KMS-11 (cell line): ENCODE measurements at regions not wholly inside any gene's neighbourhood (a gene's known extent, or its start where the extent isn't known, plus 50 kb on each side); places are given as distances from the start of the nearest gene placed in this dataset.

Experiments
- H2AFZ ChIP-seq: fragments of 200-600 bp; sonication (generic); 2 replicates; pipeline ENCODE4 v1.6.1; 2016; ENCODE audit warnings: antibody characterized with exemption, mixed run types, low read depth
- H3K27ac ChIP-seq: fragments of 200-600 bp; sonication (generic); 2 replicates; pipeline ENCODE4 v1.6.1; 2016; ENCODE audit warnings: mild to moderate bottlenecking, mixed run types
- H3K27me3 ChIP-seq: fragments of 200-600 bp; sonication (generic); 2 replicates; pipeline ENCODE4 v1.6.1; 2017; ENCODE audit warnings: mild to moderate bottlenecking, low read depth, mixed run types, moderate library complexity; ENCODE audit not compliant: insufficient read depth
- H3K36me3 ChIP-seq: fragments of 200-600 bp; sonication (generic); 2 replicates; pipeline ENCODE4 v1.6.1; 2017; ENCODE audit warnings: mild to moderate bottlenecking, mixed run types; ENCODE audit not compliant: insufficient read depth
- H3K4me1 ChIP-seq: fragments of 200-600 bp; sonication (generic); 2 replicates; pipeline ENCODE4 v1.6.1; 2016; ENCODE audit warnings: mild to moderate bottlenecking, low read depth, mixed run types; ENCODE audit not compliant: poor library complexity, severe bottlenecking
- H3K4me2 ChIP-seq: fragments of 200-600 bp; sonication (generic); 2 replicates; pipeline ENCODE4 v1.7.0; 2016; ENCODE audit warnings: mild to moderate bottlenecking, mixed run types
- H3K4me3 ChIP-seq: fragments of 200-600 bp; sonication (generic); IDR thresholded peaks from 2 replicates; pipeline ENCODE4 v1.6.1; 2017; ENCODE audit warnings: low read depth, low read length, mixed read lengths; ENCODE audit not compliant: insufficient read depth
- H3K79me2 ChIP-seq: fragments of 200-600 bp; sonication (generic); 2 replicates; pipeline ENCODE4 v1.6.1; 2016; ENCODE audit warnings: low read depth, mixed run types; ENCODE audit not compliant: insufficient read depth
- H3K9ac ChIP-seq: fragments of 200-600 bp; sonication (generic); 2 replicates; pipeline ENCODE4 v1.6.1; 2016; ENCODE audit warnings: mild to moderate bottlenecking, mixed run types
- H4K20me1 ChIP-seq: fragments of 200-600 bp; sonication (generic); 2 replicates; pipeline ENCODE4 v1.6.1; 2016; ENCODE audit warnings: mild to moderate bottlenecking, mixed run types; ENCODE audit not compliant: insufficient read depth
- CTCF ChIP-seq: fragments of 200-600 bp; sonication (generic); conservative IDR thresholded peaks from 2 replicates; pipeline ENCODE4 v1.6.1; 2017; ENCODE audit warnings: low read depth, mild to moderate bottlenecking, antibody characterized with exemption, low read length, moderate library complexity, mixed read lengths

- no peak overlapping the region for H3K27ac ChIP-seq
- H3K79me2 ChIP-seq = no peaks in the 10 kb centered on the region
- no peak overlapping the region for H2AFZ ChIP-seq
- no peaks in the 10 kb centered on the region for H3K27me3 ChIP-seq
- no peak for TF ChIP-seq CTCF
- H3K4me2 ChIP-seq = no peak overlapping the region
- H4K20me1 ChIP-seq = no peaks in the 10 kb centered on the region
- peaks cover 3% of the 10 kb centered on the region for H3K4me1 ChIP-seq
- no peak overlapping the region for H3K4me3 ChIP-seq
- no peak overlapping the region for H3K9ac ChIP-seq
- no peaks in the 10 kb centered on the region for H3K36me3 ChIP-seq
Measured at GRCh38 chrX:43553257-43553656, 102.8 kb upstream of the MAOA start.

GRCh38 chrX:43556207-43556606 lies 99.9 kb upstream of the MAOA start:
- TF ChIP-seq CTCF = no peak
- Histone ChIP-seq H4K20me1 (no peaks in the 10 kb centered on the region), H3K4me3 (no peak overlapping the region), H3K79me2 (no peaks in the 10 kb centered on the region), H2AFZ (no peak overlapping the region), H3K9ac (no peak overlapping the region), H3K4me2 (no peak overlapping the region), H3K4me1 (peaks cover 3% of the 10 kb centered on the region), H3K27ac (no peak overlapping the region), H3K27me3 (no peaks in the 10 kb centered on the region), H3K36me3 (no peaks in the 10 kb centered on the region)

GRCh38 chrX:43557792-43558191 lies 98.3 kb upstream of the MAOA start:
- Histone ChIP-seq H3K9ac (no peak overlapping the region), H3K4me2 (no peak overlapping the region), H3K4me3 (no peak overlapping the region), H4K20me1 (no peaks in the 10 kb centered on the region), H3K27me3 (no peaks in the 10 kb centered on the region), H3K4me1 (peaks cover 3% of the 10 kb centered on the region), H3K27ac (no peak overlapping the region), H3K79me2 (no peaks in the 10 kb centered on the region), H2AFZ (peak overlapping the region; percentile 88), H3K36me3 (no peaks in the 10 kb centered on the region)
- TF ChIP-seq CTCF = peak; percentile 64

- no peaks in the 10 kb centered on the region for H4K20me1 ChIP-seq
- H3K27me3 ChIP-seq = no peaks in the 10 kb centered on the region
- no peak overlapping the region for H2AFZ ChIP-seq
- peak; percentile 58 for TF ChIP-seq CTCF
- H3K4me2 ChIP-seq = no peak overlapping the region
- peaks cover 3% of the 10 kb centered on the region for H3K4me1 ChIP-seq
- H3K27ac ChIP-seq = no peak overlapping the region
- no peaks in the 10 kb centered on the region for H3K79me2 ChIP-seq
- no peak overlapping the region for H3K9ac ChIP-seq
- H3K4me3 ChIP-seq = no peak overlapping the region
- H3K36me3 ChIP-seq = no peaks in the 10 kb centered on the region
Measured at GRCh38 chrX:43559644-43560043, 96.5 kb upstream of the MAOA start.
